HepG2 (cell line): ENCODE measurements at regions not wholly inside any gene's neighbourhood (a gene's known extent, or its start where the extent isn't known, plus 50 kb on each side); places are given as distances from the start of the nearest gene placed in this dataset.

Experiments
- MAZ ChIP-seq, 2 experiments: sonication (generic) in 1 of 2; formaldehyde crosslinking in 1 of 2; IDR thresholded peaks; 2 replicates each; pipeline versions ENCODE4 v1.5.0 to v1.6.1; 2012 to 2020; ENCODE audit warnings: low read depth in 2 of 2, mild to moderate bottlenecking in 2 of 2, borderline replicate concordance in 1 of 2, improper control_type of control experiment in 1 of 2, low read length in 1 of 2, missing genetic modification reagents in 1 of 2, moderate library complexity in 1 of 2
- NR2F1 ChIP-seq, 2 experiments: fragments of 450-650 bp in 1 of 2; formaldehyde crosslinking in 1 of 2; IDR thresholded peaks; 2 replicates each; pipeline versions ENCODE4 v1.5.0 to v1.6.1; 2016 to 2020; ENCODE audit warnings: mild to moderate bottlenecking in 1 of 2, missing compliant biosample characterization in 1 of 2, missing genetic modification reagents in 1 of 2, moderate library complexity in 1 of 2

DNA sequence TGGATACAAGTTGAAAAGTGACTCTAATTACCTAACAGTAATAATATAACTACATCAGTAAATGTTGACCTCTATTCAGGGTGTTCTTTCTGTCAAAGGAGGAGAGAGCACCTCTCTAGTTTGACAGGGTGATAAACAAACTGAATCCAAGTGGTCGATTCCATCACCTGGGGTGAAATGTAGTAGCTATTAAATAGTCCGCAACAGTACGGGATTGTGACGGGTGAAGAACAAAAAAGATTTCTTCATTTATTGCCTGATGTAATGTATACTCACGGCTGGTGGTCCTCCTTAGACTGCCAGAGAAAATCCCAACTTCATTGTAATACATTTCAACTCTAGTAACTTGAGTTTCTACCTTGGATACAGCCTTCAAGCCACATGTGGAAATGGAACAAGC is 292.5 kb upstream of the CELF2 start:
- no peak for TF ChIP-seq MAZ (IDR thresholded peaks at IDR 0.05; ENCODE audit: borderline replicate concordance, low read depth, low read length)
- TF ChIP-seq MAZ (CRISPR knock-in tag; IDR thresholded peaks at IDR 0.05; ENCODE audit: low read depth), result no peak
- no peak for TF ChIP-seq NR2F1 (CRISPR knock-in tag; IDR thresholded peaks at IDR 0.05)
